ENCODE measurements at regions not wholly inside any gene's neighbourhood (a gene's known extent, or its start where the extent isn't known, plus 50 kb on each side); places are given as distances from the start of the nearest gene placed in this dataset.

DNA sequence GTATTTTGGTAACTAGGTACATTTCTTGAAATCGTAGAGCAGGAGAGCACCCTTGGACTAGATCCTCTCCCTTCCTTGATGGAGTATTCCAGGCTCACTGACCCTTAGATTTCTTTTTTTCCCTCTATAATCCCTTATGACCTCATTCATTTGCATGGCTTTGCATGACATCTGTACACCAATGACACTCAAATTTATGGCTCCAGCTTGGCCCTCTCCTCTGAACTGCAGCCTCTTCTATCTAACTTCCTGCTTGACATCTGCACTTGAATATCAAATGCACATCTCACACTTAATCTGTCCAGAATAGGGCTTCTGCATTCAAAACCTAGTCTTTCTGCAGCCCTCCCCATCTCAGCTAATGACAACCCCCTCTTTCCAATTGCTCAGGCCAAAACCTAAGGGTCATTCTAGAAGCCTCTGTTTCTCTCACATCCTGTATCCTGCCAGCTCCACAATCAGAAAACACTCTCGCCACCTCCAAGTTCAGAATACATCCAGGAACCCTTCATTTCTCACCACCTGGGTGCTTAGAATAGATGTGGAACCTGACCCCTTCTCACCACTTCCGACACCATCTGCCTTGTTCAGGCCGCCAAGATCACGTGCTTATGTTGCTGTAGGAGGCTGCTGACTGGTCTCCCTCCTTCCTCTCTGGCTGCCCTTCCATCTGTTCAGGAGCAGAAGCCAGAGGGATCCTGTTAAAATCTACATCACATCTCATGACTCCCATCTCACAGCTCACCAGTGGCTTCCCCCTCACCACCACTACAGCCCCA is 138.9 kb upstream of the MTNR1B start:
- Mint-ChIP-seq H3K9me3 (no peaks in the 10 kb centered on the region), H3K27me3 (ENCODE audit: insufficient read depth, low read depth) (no peaks in the 10 kb centered on the region), H3K27ac (peak overlapping the region; percentile 5), H3K4me3 (no peak overlapping the region), H3K4me1 (peaks cover 30% of the 10 kb centered on the region), H3K36me3 (peaks cover 11% of the 10 kb centered on the region)
- peaks cover 29% of the 10 kb centered on the region for H3K4me1 ChIP-seq
- no peaks in the 10 kb centered on the region for H3K36me3 ChIP-seq
- no peaks in the 10 kb centered on the region for H3K9me3 ChIP-seq (ENCODE audit: low read depth)
- no peak overlapping the region for H3K4me3 ChIP-seq
- H2AFZ ChIP-seq (replicated peaks): no peak overlapping the region
- H3K79me2 ChIP-seq (ENCODE audit: low read depth): no peaks in the 10 kb centered on the region
- no peak overlapping the region for H3K27ac ChIP-seq
- H3F3A ChIP-seq (ENCODE audit: low read depth): peaks cover 13% of the 10 kb centered on the region
- H3K4me2 ChIP-seq: no peak overlapping the region
- no peak for DNase-seq (ENCODE audit: low spot score)
- no peak for TF ChIP-seq EZH2phosphoT487 (IDR thresholded peaks at IDR 0.05)
- no peak for TF ChIP-seq EZH2 (IDR thresholded peaks at IDR 0.05)
- TF ChIP-seq, protein P1, sequence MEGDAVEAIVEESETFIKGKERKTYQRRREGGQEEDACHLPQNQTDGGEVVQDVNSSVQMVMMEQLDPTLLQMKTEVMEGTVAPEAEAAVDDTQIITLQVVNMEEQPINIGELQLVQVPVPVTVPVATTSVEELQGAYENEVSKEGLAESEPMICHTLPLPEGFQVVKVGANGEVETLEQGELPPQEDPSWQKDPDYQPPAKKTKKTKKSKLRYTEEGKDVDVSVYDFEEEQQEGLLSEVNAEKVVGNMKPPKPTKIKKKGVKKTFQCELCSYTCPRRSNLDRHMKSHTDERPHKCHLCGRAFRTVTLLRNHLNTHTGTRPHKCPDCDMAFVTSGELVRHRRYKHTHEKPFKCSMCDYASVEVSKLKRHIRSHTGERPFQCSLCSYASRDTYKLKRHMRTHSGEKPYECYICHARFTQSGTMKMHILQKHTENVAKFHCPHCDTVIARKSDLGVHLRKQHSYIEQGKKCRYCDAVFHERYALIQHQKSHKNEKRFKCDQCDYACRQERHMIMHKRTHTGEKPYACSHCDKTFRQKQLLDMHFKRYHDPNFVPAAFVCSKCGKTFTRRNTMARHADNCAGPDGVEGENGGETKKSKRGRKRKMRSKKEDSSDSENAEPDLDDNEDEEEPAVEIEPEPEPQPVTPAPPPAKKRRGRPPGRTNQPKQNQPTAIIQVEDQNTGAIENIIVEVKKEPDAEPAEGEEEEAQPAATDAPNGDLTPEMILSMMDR (IDR thresholded peaks at IDR 0.05): no peak
- no peak overlapping the region for H3K9ac ChIP-seq
- H3K27me3 ChIP-seq: no peaks in the 10 kb centered on the region
- no peaks in the 10 kb centered on the region for H4K20me1 ChIP-seq (ENCODE audit: low read depth)

- Histone ChIP-seq H3K4me2 (no peak overlapping the region), H3K9me3 (ENCODE audit: low read depth) (no peaks in the 10 kb centered on the region)
Measured at GRCh38 chr11:92834296-92835020, 135.0 kb upstream of the MTNR1B start.

GRCh38 chr11:92837595-92837994 is 131.9 kb upstream of the MTNR1B start:
- Mint-ChIP-seq H3K9me3 (no peaks in the 10 kb centered on the region), H3K27ac (no peak overlapping the region), H3K4me1 (peaks cover 20% of the 10 kb centered on the region), H3K4me3 (no peak overlapping the region), H3K36me3 (peaks cover 19% of the 10 kb centered on the region), H3K27me3 (ENCODE audit: insufficient read depth, low read depth) (peaks cover 3% of the 10 kb centered on the region)
- Histone ChIP-seq H4K20me1 (ENCODE audit: low read depth) (no peaks in the 10 kb centered on the region), H2AFZ (replicated peaks) (no peak overlapping the region), H3K9me3 (ENCODE audit: low read depth) (no peaks in the 10 kb centered on the region), H3K4me2 (no peak overlapping the region), H3K27ac (no peak overlapping the region), H3F3A (ENCODE audit: low read depth) (no peaks in the 10 kb centered on the region), H3K9ac (no peak overlapping the region), H3K79me2 (ENCODE audit: low read depth) (no peaks in the 10 kb centered on the region), H3K4me3 (no peak overlapping the region), H3K4me1 (peaks cover 15% of the 10 kb centered on the region), H3K27me3 (no peaks in the 10 kb centered on the region), H3K36me3 (no peaks in the 10 kb centered on the region)
- TF ChIP-seq EZH2 (IDR thresholded peaks at IDR 0.05) (no peak), EZH2phosphoT487 (IDR thresholded peaks at IDR 0.05) (no peak)
- TF ChIP-seq, protein P1 (IDR thresholded peaks at IDR 0.05): no peak
- no peak for DNase-seq (ENCODE audit: low spot score)

More at GRCh38 chr11:92834296-92835020, 135.0 kb upstream of the MTNR1B start:
- H3K36me3 Mint-ChIP-seq: peaks cover 14% of the 10 kb centered on the region
- Histone ChIP-seq H3K36me3 (no peaks in the 10 kb centered on the region), H3K79me2 (ENCODE audit: low read depth) (no peaks in the 10 kb centered on the region), H3K27ac (no peak overlapping the region), H3F3A (ENCODE audit: low read depth) (peaks cover 2% of the 10 kb centered on the region), H3K27me3 (no peaks in the 10 kb centered on the region), H3K4me1 (peaks cover 16% of the 10 kb centered on the region), H4K20me1 (ENCODE audit: low read depth) (no peaks in the 10 kb centered on the region), H3K4me3 (no peak overlapping the region), H2AFZ (replicated peaks) (no peak overlapping the region), H3K9ac (no peak overlapping the region)
- TF ChIP-seq EZH2phosphoT487 (IDR thresholded peaks at IDR 0.05): no peak
- TF ChIP-seq, protein P1 (IDR thresholded peaks at IDR 0.05): no peak
- TF ChIP-seq EZH2 (IDR thresholded peaks at IDR 0.05): no peak
- H3K27me3 Mint-ChIP-seq (ENCODE audit: insufficient read depth, low read depth): peaks cover 3% of the 10 kb centered on the region
- no peak overlapping the region for H3K27ac Mint-ChIP-seq
- no peak overlapping the region for H3K4me3 Mint-ChIP-seq
- no peak for DNase-seq (ENCODE audit: low spot score)
- no peaks in the 10 kb centered on the region for H3K9me3 Mint-ChIP-seq
- H3K4me1 Mint-ChIP-seq: peaks cover 19% of the 10 kb centered on the region
